ENCODE measurements at regions not wholly inside any gene's neighbourhood (a gene's known extent, or its start where the extent isn't known, plus 50 kb on each side); places are given as distances from the start of the nearest gene placed in this dataset.

DNA sequence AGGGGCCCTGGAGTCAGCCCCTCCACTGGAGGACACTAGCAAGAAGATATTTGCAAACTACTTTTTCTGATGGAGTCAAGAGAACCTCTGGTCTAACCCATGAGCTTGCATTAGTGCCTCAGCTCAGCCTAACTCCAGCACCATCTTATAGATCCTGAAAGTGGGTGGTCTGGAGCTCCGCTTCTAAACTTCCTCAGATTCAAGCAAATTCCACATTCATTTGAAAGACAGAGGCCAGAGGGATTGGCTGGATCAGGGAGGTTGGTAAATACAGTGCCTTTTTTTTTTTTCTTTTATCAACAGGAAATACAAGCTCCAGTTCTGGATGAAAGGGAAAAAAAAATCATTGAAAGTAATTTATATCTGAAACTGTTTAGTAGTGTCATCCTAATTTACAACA lies 99.9 kb downstream of the ENC1 start:
- H3K36me3 ChIP-seq (ENCODE audit: control insufficient read depth in 1 of 2, insufficient read depth in 2 of 2, low read length in 2 of 2) = no peaks in the 10 kb centered on the region
- no TSS peak for BruUV-seq (replicated peaks)
- RAD21 ChIA-PET (ENCODE audit: low non-redundant PET in 1 of 2, low total read pairs in 2 of 2, uncharacterized antibody in 2 of 2, unreplicated experiment in 2 of 2) = no interaction called here
- H3K79me2 ChIP-seq (ENCODE audit: insufficient read depth, low read length) = no peaks in the 10 kb centered on the region
- ATAC-seq = no peak
- no peak overlapping the region for H3K4me2 ChIP-seq (ENCODE audit: low read length)
- CTCF ChIA-PET = no interaction called here
- H3K27ac ChIP-seq (ENCODE audit: low read depth, low read length) = no peak overlapping the region
- H3K4me3 ChIP-seq (replicated peaks in 1 of 2; ENCODE audit: low read depth in 1 of 2, low read length in 2 of 2) = no peak overlapping the region
- H3K9me3 ChIP-seq (ENCODE audit: control insufficient read depth in 1 of 2, insufficient read depth in 1 of 2, low read depth in 1 of 2, low read length in 2 of 2) = no peaks in the 10 kb centered on the region
- H4K20me1 ChIP-seq (ENCODE audit: insufficient read depth) = no peaks in the 10 kb centered on the region
- intact Hi-C loops (cut with micrococcal nuclease) = no loop called here
- no peak overlapping the region for H3K9ac ChIP-seq (ENCODE audit: low read length)
- H3K27me3 ChIP-seq (ENCODE audit: insufficient read depth, low read length) = no peaks in the 10 kb centered on the region
- POLR2A ChIA-PET = interaction anchor here (0.7 kb wide), 1 partner anchor 302 kb away, joined by 3 read pairs; no protein-coding TSS in a partner anchor
- H2AFZ ChIP-seq (ENCODE audit: low read depth, low read length, poor library complexity, severe bottlenecking) = no peak overlapping the region
- H3K9me2 ChIP-seq (ENCODE audit: insufficient read depth) = no peaks in the 10 kb centered on the region
- H3K4me1 ChIP-seq (ENCODE audit: control insufficient read depth in 1 of 2, insufficient read depth in 2 of 2, low read length in 2 of 2) = peaks cover 41 to 43% of the 10 kb centered on the region in 2 experiments
- TF ChIP-seq POLR2A (IDR thresholded peaks at IDR 0.05; ENCODE audit: borderline replicate concordance, extremely low read depth, insufficient read depth, insufficient read length) = no peak
- TF ChIP-seq ZFX (IDR thresholded peaks at IDR 0.05) = no peak
- TF ChIP-seq, protein P1, sequence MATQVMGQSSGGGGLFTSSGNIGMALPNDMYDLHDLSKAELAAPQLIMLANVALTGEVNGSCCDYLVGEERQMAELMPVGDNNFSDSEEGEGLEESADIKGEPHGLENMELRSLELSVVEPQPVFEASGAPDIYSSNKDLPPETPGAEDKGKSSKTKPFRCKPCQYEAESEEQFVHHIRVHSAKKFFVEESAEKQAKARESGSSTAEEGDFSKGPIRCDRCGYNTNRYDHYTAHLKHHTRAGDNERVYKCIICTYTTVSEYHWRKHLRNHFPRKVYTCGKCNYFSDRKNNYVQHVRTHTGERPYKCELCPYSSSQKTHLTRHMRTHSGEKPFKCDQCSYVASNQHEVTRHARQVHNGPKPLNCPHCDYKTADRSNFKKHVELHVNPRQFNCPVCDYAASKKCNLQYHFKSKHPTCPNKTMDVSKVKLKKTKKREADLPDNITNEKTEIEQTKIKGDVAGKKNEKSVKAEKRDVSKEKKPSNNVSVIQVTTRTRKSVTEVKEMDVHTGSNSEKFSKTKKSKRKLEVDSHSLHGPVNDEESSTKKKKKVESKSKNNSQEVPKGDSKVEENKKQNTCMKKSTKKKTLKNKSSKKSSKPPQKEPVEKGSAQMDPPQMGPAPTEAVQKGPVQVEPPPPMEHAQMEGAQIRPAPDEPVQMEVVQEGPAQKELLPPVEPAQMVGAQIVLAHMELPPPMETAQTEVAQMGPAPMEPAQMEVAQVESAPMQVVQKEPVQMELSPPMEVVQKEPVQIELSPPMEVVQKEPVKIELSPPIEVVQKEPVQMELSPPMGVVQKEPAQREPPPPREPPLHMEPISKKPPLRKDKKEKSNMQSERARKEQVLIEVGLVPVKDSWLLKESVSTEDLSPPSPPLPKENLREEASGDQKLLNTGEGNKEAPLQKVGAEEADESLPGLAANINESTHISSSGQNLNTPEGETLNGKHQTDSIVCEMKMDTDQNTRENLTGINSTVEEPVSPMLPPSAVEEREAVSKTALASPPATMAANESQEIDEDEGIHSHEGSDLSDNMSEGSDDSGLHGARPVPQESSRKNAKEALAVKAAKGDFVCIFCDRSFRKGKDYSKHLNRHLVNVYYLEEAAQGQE (IDR thresholded peaks at IDR 0.05; ENCODE audit: low read depth) = no peak
- TF ChIP-seq FOSL1 (IDR thresholded peaks at IDR 0.05; ENCODE audit: low read depth) = no peak
- TF ChIP-seq JUND (IDR thresholded peaks at IDR 0.05) = no peak
- no peak for TF ChIP-seq SIN3A (IDR thresholded peaks at IDR 0.05; ENCODE audit: low read depth)
- TF ChIP-seq POLR2AphosphoS5 (IDR thresholded peaks at IDR 0.05; ENCODE audit: low read depth, low read length) = no peak
- DNase-seq (ENCODE audit: low read depth, low spot score) = no peak

DNA sequence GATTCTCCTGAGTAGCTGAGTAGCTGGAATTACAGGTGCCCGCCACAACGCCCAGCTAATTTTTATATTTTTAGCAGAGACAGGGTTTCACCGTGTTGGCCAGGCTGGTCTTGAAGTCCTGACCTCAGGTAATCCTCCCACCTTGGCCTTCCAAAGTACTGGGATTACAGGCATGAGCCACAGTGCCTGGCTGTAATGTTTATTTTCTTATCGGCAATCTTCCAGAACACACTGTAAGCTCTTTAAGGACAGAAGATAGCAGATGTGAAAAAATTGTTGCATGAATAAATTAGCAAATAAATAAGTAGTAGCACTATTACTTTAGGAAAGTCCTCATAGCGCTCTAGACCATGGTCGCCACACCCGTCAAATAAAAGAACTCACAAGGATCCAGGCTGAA lies 100.5 kb downstream of the ENC1 start:
- ATAC-seq (no peak), DNase-seq (ENCODE audit: low read depth, low spot score) (no peak)
- H3K4me2 ChIP-seq (ENCODE audit: low read length) = no peak overlapping the region
- CTCF ChIA-PET = no interaction called here
- no peak overlapping the region for H3K9ac ChIP-seq (ENCODE audit: low read length)
- no TSS peak for BruUV-seq (replicated peaks)
- no peak overlapping the region for H3K27ac ChIP-seq (ENCODE audit: low read depth, low read length)
- H3K4me1 ChIP-seq (ENCODE audit: control insufficient read depth in 1 of 2, insufficient read depth in 2 of 2, low read length in 2 of 2) = peaks cover 35 to 39% of the 10 kb centered on the region in 2 experiments
- H3K27me3 ChIP-seq (ENCODE audit: insufficient read depth, low read length) = no peaks in the 10 kb centered on the region
- H3K4me3 ChIP-seq (replicated peaks in 1 of 2; ENCODE audit: low read depth in 1 of 2, low read length in 2 of 2) = no peak overlapping the region
- RAD21 ChIA-PET (ENCODE audit: low non-redundant PET in 1 of 2, low total read pairs in 2 of 2, uncharacterized antibody in 2 of 2, unreplicated experiment in 2 of 2) = no interaction called here
- H3K79me2 ChIP-seq (ENCODE audit: insufficient read depth, low read length) = no peaks in the 10 kb centered on the region
- no peaks in the 10 kb centered on the region for H4K20me1 ChIP-seq (ENCODE audit: insufficient read depth)
- intact Hi-C loops (cut with micrococcal nuclease) = no loop called here
- TF ChIP-seq, protein P2, sequence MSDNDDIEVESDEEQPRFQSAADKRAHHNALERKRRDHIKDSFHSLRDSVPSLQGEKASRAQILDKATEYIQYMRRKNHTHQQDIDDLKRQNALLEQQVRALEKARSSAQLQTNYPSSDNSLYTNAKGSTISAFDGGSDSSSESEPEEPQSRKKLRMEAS (IDR thresholded peaks at IDR 0.05) = no peak
- no peak for TF ChIP-seq JUND (IDR thresholded peaks at IDR 0.05)
- TF ChIP-seq ELF1 (IDR thresholded peaks at IDR 0.05; ENCODE audit: borderline replicate concordance, low read depth) = no peak
- TF ChIP-seq, protein P3, sequence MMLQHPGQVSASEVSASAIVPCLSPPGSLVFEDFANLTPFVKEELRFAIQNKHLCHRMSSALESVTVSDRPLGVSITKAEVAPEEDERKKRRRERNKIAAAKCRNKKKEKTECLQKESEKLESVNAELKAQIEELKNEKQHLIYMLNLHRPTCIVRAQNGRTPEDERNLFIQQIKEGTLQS (IDR thresholded peaks at IDR 0.05) = no peak
- TF ChIP-seq POLR2AphosphoS5 (IDR thresholded peaks at IDR 0.05; ENCODE audit: low read depth, low read length) = no peak
- no peak for TF ChIP-seq SRF (IDR thresholded peaks at IDR 0.05; ENCODE audit: low read depth)
- no peak for TF ChIP-seq POLR2A (IDR thresholded peaks at IDR 0.05; ENCODE audit: borderline replicate concordance, extremely low read depth, insufficient read depth, insufficient read length)
- POLR2A ChIA-PET = interaction anchor here (0.7 kb wide), 1 partner anchor 570 kb away, joined by 4 read pairs; no protein-coding TSS in a partner anchor
- H2AFZ ChIP-seq (ENCODE audit: low read depth, low read length, poor library complexity, severe bottlenecking) = no peak overlapping the region
- H3K9me3 ChIP-seq (ENCODE audit: control insufficient read depth in 1 of 2, insufficient read depth in 1 of 2, low read depth in 1 of 2, low read length in 2 of 2) = no peaks in the 10 kb centered on the region
- H3K9me2 ChIP-seq (ENCODE audit: insufficient read depth) = no peaks in the 10 kb centered on the region
- H3K36me3 ChIP-seq (ENCODE audit: control insufficient read depth in 1 of 2, insufficient read depth in 2 of 2, low read length in 2 of 2) = no peaks in the 10 kb centered on the region
